SK-N-SH treated with all-trans-retinoic acid at 6 μM for 48 hours (cell line): ENCODE measurements at regions not wholly inside any gene's neighbourhood (a gene's known extent, or its start where the extent isn't known, plus 50 kb on each side); places are given as distances from the start of the nearest gene placed in this dataset.

Experiments used
- ATAC-seq: fragments of 200-7000 bp; cut with Tn5 transposase; 3 replicates; pipeline ENCODE4 v1.9.1; 2020; ENCODE audit warnings: mild to moderate bottlenecking, moderate library complexity
- ARNTL ChIP-seq: fragments of 450-650 bp; formaldehyde crosslinking; IDR thresholded peaks from 2 replicates; pipeline ENCODE4 v1.5.0; 2020; ENCODE audit warnings: low read depth, mild to moderate bottlenecking, moderate library complexity, borderline replicate concordance
- BACH2 ChIP-seq: fragments of 250-450 bp; sonication (Bioruptor Pico); IDR thresholded peaks from 2 replicates; pipeline ENCODE4 v1.9.0; 2021; ENCODE audit warnings: mild to moderate bottlenecking, borderline replicate concordance
- CSDC2 ChIP-seq: fragments of 250-450 bp; sonication (Bioruptor Pico); IDR thresholded peaks from 2 replicates; pipeline ENCODE4 v1.5.0; 2020; ENCODE audit warnings: mild to moderate bottlenecking, moderate library complexity
- ESRRG ChIP-seq: fragments of 250-450 bp; sonication (Bioruptor Pico); IDR thresholded peaks from 2 replicates; pipeline ENCODE4 v1.6.1; 2021; ENCODE audit warnings: mild to moderate bottlenecking
- GLIS3 ChIP-seq: fragments of 250-450 bp; sonication (Bioruptor Pico); IDR thresholded peaks from 2 replicates; pipeline ENCODE4 v1.5.0; 2020; ENCODE audit warnings: mild to moderate bottlenecking, moderate library complexity
- ISL1 ChIP-seq: fragments of 250-450 bp; sonication (Bioruptor Pico); IDR thresholded peaks from 2 replicates; pipeline ENCODE4 v2.1.2; 2022; ENCODE audit warnings: mild to moderate bottlenecking, moderate library complexity
- OSR1 ChIP-seq: fragments of 250-450 bp; sonication (Bioruptor Pico); IDR thresholded peaks from 2 replicates; pipeline ENCODE4 v1.8.0; 2022; ENCODE audit warnings: moderate library complexity, mild to moderate bottlenecking, inconsistent platforms
- POU6F1 ChIP-seq: fragments of 250-450 bp; sonication (Bioruptor Pico); IDR thresholded peaks from 2 replicates; pipeline ENCODE4 v1.8.0; 2021; ENCODE audit warnings: low read depth, mild to moderate bottlenecking, moderate library complexity, borderline replicate concordance
- PPARA ChIP-seq: fragments of 250-450 bp; sonication (Bioruptor Pico); IDR thresholded peaks from 2 replicates; pipeline ENCODE4 v1.5.0; 2020; ENCODE audit warnings: mild to moderate bottlenecking, borderline replicate concordance
- RARB ChIP-seq: fragments of 250-450 bp; sonication (Bioruptor Pico); IDR thresholded peaks from 2 replicates; pipeline ENCODE4 v1.8.0; 2021; ENCODE audit warnings: mild to moderate bottlenecking, moderate library complexity
- SNAI2 ChIP-seq: fragments of 250-450 bp; sonication (Bioruptor Pico); IDR thresholded peaks from 2 replicates; pipeline ENCODE4 v1.5.0; 2020; ENCODE audit warnings: mild to moderate bottlenecking, moderate library complexity
- TCF4 ChIP-seq: fragments of 250-450 bp; sonication (Bioruptor Pico); IDR thresholded peaks from 2 replicates; pipeline ENCODE4 v1.8.0; 2021; ENCODE audit warnings: mild to moderate bottlenecking, moderate library complexity, borderline replicate concordance
- TOX ChIP-seq: fragments of 250-450 bp; sonication (Bioruptor Pico); IDR thresholded peaks from 2 replicates; pipeline ENCODE4 v1.8.0; 2021; ENCODE audit warnings: mild to moderate bottlenecking, moderate library complexity, borderline replicate concordance
- ZC3H10 ChIP-seq: fragments of 250-450 bp; sonication (Bioruptor Pico); IDR thresholded peaks from 2 replicates; pipeline ENCODE4 v1.5.1; 2021; ENCODE audit warnings: mild to moderate bottlenecking, moderate library complexity
- ZFP30 ChIP-seq: fragments of 450-650 bp; formaldehyde crosslinking; IDR thresholded peaks from 2 replicates; pipeline ENCODE4 v1.5.0; 2022; ENCODE audit warnings: mild to moderate bottlenecking, moderate library complexity
- ZNF565 ChIP-seq: fragments of 450-650 bp; formaldehyde crosslinking; conservative IDR thresholded peaks from 2 replicates; pipeline ENCODE4 v1.5.0; 2020; ENCODE audit warnings: low read depth, mild to moderate bottlenecking, moderate library complexity
- ZNF70 ChIP-seq: fragments of 450-650 bp; formaldehyde crosslinking; IDR thresholded peaks from 2 replicates; pipeline ENCODE4 v1.5.0; 2020; ENCODE audit warnings: mild to moderate bottlenecking, moderate library complexity
- TF ChIP-seq, protein P1 (sequence below): fragments of 250-450 bp; sonication (Bioruptor Pico); IDR thresholded peaks from 2 replicates; pipeline ENCODE4 v1.5.1; 2021; ENCODE audit warnings: mild to moderate bottlenecking, moderate library complexity
- TF ChIP-seq, protein P2 (sequence below): fragments of 250-450 bp; sonication (Bioruptor Pico); IDR thresholded peaks from 2 replicates; pipeline ENCODE4 v1.5.0; 2020; ENCODE audit warnings: mild to moderate bottlenecking, moderate library complexity
- TF ChIP-seq, protein P3 (sequence below): fragments of 250-450 bp; sonication (Bioruptor Pico); IDR thresholded peaks from 2 replicates; pipeline ENCODE4 v1.8.0; 2020; ENCODE audit warnings: mild to moderate bottlenecking, moderate library complexity, borderline replicate concordance

DNA sequence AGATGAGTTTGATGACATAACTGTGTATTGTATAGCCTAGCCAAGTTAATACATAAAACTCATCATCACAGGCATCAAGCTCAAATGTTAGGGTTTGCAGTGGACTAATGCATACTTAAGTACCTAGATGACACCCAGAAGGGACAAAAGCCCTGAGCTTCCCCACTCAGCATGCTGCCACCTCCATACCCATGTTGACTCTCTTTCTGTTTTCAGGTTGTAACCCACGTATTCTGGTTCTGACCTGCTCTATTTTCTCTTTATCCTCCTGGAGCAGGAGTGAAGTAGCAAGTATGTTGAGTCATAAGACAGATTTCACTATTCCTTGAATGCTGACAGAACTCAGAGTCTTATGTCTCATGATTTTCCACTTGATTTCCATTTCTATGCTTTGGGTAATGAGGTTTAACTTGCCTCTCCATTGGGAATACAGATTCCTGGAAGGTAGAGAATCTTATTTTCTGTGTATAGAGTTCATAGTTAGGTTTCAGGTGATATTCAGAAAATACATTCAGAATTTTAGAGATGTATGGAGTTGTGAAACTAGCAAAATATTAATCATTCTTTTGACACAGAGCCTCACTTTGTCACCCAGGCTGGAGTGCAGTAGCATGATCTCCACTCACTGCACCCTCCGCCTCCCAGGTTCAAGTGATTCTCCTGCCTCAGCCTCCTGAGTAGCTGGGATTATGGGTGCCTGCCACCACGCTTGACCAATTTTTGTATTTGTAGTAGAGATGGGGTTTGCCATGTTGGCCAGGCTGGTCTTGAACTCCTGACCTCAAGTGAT, 122.5 kb upstream of the KCNJ15 start (continued):
- TF ChIP-seq ARNTL (CRISPR knock-in tag): no peak
- TF ChIP-seq ZC3H10 (CRISPR knock-in tag): no peak
- no peak for TF ChIP-seq GLIS3 (CRISPR knock-in tag)

DNA sequence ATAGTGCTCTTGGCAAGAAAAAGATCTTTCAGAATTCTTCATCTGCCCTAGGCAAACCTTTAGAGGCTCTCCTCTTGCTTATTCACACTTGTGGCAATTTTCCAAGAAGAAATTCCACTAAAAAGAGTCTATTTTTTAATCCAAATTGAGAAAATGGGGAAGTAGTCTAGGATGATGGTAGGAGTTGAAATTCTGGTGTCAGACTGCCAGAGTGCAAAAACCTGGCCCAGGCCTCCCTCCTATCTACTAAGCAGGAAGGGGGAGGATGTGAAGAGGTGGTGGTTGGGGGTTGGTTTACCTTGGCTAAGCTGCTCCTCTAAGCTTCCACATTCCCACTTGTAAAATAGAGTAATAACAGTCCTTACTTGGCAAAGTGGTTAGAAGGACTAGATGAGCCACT, 120.6 kb upstream of the KCNJ15 start:
- no peak for ATAC-seq
- no peak for TF ChIP-seq GLIS3 (CRISPR knock-in tag)
- no peak for TF ChIP-seq OSR1 (CRISPR knock-in tag)
- no peak for TF ChIP-seq SNAI2 (CRISPR knock-in tag)
- no peak for TF ChIP-seq ISL1 (CRISPR knock-in tag)
- no peak for TF ChIP-seq ZFP30 (CRISPR knock-in tag)
- no peak for TF ChIP-seq PPARA (CRISPR knock-in tag)
- TF ChIP-seq CSDC2 (CRISPR knock-in tag): no peak
- TF ChIP-seq POU6F1: no peak
- TF ChIP-seq, protein P1, sequence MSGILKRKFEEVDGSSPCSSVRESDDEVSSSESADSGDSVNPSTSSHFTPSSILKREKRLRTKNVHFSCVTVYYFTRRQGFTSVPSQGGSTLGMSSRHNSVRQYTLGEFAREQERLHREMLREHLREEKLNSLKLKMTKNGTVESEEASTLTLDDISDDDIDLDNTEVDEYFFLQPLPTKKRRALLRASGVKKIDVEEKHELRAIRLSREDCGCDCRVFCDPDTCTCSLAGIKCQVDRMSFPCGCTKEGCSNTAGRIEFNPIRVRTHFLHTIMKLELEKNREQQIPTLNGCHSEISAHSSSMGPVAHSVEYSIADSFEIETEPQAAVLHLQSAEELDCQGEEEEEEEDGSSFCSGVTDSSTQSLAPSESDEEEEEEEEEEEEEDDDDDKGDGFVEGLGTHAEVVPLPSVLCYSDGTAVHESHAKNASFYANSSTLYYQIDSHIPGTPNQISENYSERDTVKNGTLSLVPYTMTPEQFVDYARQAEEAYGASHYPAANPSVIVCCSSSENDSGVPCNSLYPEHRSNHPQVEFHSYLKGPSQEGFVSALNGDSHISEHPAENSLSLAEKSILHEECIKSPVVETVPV (CRISPR knock-in tag): no peak
- no peak for TF ChIP-seq TCF4 (CRISPR knock-in tag)
- no peak for TF ChIP-seq ZC3H10 (CRISPR knock-in tag)
- TF ChIP-seq RARB (CRISPR knock-in tag): no peak
- TF ChIP-seq ESRRG (CRISPR knock-in tag): no peak
- TF ChIP-seq BACH2 (CRISPR knock-in tag): no peak
- TF ChIP-seq, protein P2, sequence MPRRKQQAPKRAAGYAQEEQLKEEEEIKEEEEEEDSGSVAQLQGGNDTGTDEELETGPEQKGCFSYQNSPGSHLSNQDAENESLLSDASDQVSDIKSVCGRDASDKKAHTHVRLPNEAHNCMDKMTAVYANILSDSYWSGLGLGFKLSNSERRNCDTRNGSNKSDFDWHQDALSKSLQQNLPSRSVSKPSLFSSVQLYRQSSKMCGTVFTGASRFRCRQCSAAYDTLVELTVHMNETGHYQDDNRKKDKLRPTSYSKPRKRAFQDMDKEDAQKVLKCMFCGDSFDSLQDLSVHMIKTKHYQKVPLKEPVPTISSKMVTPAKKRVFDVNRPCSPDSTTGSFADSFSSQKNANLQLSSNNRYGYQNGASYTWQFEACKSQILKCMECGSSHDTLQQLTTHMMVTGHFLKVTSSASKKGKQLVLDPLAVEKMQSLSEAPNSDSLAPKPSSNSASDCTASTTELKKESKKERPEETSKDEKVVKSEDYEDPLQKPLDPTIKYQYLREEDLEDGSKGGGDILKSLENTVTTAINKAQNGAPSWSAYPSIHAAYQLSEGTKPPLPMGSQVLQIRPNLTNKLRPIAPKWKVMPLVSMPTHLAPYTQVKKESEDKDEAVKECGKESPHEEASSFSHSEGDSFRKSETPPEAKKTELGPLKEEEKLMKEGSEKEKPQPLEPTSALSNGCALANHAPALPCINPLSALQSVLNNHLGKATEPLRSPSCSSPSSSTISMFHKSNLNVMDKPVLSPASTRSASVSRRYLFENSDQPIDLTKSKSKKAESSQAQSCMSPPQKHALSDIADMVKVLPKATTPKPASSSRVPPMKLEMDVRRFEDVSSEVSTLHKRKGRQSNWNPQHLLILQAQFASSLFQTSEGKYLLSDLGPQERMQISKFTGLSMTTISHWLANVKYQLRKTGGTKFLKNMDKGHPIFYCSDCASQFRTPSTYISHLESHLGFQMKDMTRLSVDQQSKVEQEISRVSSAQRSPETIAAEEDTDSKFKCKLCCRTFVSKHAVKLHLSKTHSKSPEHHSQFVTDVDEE: no peak
- no peak for TF ChIP-seq ZNF70 (CRISPR knock-in tag)
- TF ChIP-seq, protein P3, sequence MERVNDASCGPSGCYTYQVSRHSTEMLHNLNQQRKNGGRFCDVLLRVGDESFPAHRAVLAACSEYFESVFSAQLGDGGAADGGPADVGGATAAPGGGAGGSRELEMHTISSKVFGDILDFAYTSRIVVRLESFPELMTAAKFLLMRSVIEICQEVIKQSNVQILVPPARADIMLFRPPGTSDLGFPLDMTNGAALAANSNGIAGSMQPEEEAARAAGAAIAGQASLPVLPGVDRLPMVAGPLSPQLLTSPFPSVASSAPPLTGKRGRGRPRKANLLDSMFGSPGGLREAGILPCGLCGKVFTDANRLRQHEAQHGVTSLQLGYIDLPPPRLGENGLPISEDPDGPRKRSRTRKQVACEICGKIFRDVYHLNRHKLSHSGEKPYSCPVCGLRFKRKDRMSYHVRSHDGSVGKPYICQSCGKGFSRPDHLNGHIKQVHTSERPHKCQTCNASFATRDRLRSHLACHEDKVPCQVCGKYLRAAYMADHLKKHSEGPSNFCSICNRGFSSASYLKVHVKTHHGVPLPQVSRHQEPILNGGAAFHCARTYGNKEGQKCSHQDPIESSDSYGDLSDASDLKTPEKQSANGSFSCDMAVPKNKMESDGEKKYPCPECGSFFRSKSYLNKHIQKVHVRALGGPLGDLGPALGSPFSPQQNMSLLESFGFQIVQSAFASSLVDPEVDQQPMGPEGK (CRISPR knock-in tag): no peak
- no peak for TF ChIP-seq ZNF565 (CRISPR knock-in tag)
- TF ChIP-seq TOX (CRISPR knock-in tag): no peak

- no peak for ATAC-seq
These were observed 117.2 kb upstream of the KCNJ15 start for GRCh38 chr21:38139380-38140168.

More at GRCh38 chr21:38139380-38140168, 117.2 kb upstream of the KCNJ15 start:
- TF ChIP-seq, protein P1 (CRISPR knock-in tag): no peak
- TF ChIP-seq GLIS3 (CRISPR knock-in tag) (no peak), ISL1 (CRISPR knock-in tag) (no peak), ZC3H10 (CRISPR knock-in tag) (no peak)
- TF ChIP-seq, all 23 proteins: peak for 0
